ENCODE measurements at regions not wholly inside any gene's neighbourhood (a gene's known extent, or its start where the extent isn't known, plus 50 kb on each side); places are given as distances from the start of the nearest gene placed in this dataset.

DNA sequence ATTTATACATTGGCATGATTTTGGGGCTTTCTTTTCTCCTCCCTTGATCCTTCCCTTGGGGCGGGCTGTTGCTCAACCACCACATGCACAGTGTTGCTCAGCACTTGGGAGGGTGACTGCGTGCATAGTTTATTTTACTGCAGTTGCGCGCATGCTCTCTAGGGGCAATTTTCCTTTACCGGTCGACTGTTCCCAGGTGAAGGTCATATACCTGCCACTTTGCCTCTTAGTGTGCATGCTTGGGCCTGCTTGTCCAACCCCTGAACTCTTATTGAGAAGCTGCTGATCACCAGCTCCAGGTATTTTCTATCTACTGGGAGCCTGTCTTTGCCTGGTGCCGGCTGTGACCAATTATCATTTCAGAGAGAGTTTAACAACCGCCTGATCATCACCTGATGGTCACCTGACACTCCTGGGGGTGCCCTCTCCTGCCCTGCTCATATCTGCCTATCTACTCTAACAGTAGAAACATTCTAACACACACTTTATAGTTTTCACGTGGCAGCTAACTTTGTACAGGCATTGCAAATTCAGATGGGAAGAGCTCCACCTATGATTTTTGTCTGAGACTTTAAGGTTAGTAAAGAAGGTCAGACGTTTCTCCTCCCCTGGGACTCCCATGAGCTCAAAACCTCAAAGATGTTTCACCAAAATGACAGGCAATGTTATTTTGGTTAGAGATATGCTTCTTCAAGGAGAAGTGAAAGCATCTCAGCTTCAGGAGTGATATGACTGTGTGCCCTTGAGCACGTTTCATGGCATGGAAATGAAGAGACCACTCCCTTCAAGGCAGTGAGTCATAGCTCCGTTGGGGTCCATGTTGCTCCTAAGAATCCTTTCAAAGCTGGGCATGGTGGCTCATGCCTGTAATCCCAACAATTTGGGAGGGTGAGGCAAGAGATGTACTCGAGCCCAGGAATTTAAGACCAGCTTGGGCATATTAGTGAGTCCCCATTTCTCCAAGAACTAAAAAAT, 227.5 kb upstream of the MYLIP start:
- Histone ChIP-seq H3K4me1 (ENCODE audit: low read length) (peaks cover 74% of the 10 kb centered on the region), H4K20me1 (ENCODE audit: insufficient read depth, low read length) (no peaks in the 10 kb centered on the region), H3K4me3 (ENCODE audit: low read length) (peak overlapping the region; percentile 59), H2AFZ (ENCODE audit: low read depth, low read length) (peak overlapping the region; percentile 6; the same call in 1 of the 2 replicates), H3K36me3 (replicated peaks; ENCODE audit: low read depth, low read length) (peaks cover 3% of the 10 kb centered on the region), H3K4me2 (ENCODE audit: low read length) (peak overlapping the region; percentile 97), H3K27ac (ENCODE audit: low read length) (peak overlapping the region; percentile 99), H3K9ac (ENCODE audit: low read length) (peak overlapping the region; percentile 68), H3K79me2 (ENCODE audit: low read length) (no peaks in the 10 kb centered on the region), H3K27me3 (ENCODE audit: low read depth, low read length) (no peaks in the 10 kb centered on the region), H3K9me3 (ENCODE audit: insufficient read depth, low read length) (no peaks in the 10 kb centered on the region)
- no peak for TF ChIP-seq EZH2phosphoT487 (IDR thresholded peaks at IDR 0.05; ENCODE audit: low read depth)
- TF ChIP-seq CTCF (IDR thresholded peaks at IDR 0.05; ENCODE audit: low read depth, low read length): peak; percentile 22

- Histone ChIP-seq H3K9ac (ENCODE audit: low read length) (no peak overlapping the region), H3K36me3 (replicated peaks; ENCODE audit: low read depth, low read length) (peaks cover 3% of the 10 kb centered on the region), H3K9me3 (ENCODE audit: insufficient read depth, low read length) (no peaks in the 10 kb centered on the region), H3K4me1 (ENCODE audit: low read length) (peaks cover 50% of the 10 kb centered on the region), H2AFZ (ENCODE audit: low read depth, low read length) (no peak overlapping the region), H4K20me1 (ENCODE audit: insufficient read depth, low read length) (no peaks in the 10 kb centered on the region), H3K4me2 (ENCODE audit: low read length) (no peak overlapping the region), H3K79me2 (ENCODE audit: low read length) (no peaks in the 10 kb centered on the region), H3K27ac (ENCODE audit: low read length) (no peak overlapping the region), H3K27me3 (ENCODE audit: low read depth, low read length) (no peaks in the 10 kb centered on the region), H3K4me3 (ENCODE audit: low read length) (no peak overlapping the region)
- TF ChIP-seq EZH2phosphoT487 (IDR thresholded peaks at IDR 0.05; ENCODE audit: low read depth): no peak
- no peak for TF ChIP-seq CTCF (IDR thresholded peaks at IDR 0.05; ENCODE audit: low read depth, low read length)
Measured at GRCh38 chr6:15898693-15899092, 230.2 kb upstream of the MYLIP start.

DNA sequence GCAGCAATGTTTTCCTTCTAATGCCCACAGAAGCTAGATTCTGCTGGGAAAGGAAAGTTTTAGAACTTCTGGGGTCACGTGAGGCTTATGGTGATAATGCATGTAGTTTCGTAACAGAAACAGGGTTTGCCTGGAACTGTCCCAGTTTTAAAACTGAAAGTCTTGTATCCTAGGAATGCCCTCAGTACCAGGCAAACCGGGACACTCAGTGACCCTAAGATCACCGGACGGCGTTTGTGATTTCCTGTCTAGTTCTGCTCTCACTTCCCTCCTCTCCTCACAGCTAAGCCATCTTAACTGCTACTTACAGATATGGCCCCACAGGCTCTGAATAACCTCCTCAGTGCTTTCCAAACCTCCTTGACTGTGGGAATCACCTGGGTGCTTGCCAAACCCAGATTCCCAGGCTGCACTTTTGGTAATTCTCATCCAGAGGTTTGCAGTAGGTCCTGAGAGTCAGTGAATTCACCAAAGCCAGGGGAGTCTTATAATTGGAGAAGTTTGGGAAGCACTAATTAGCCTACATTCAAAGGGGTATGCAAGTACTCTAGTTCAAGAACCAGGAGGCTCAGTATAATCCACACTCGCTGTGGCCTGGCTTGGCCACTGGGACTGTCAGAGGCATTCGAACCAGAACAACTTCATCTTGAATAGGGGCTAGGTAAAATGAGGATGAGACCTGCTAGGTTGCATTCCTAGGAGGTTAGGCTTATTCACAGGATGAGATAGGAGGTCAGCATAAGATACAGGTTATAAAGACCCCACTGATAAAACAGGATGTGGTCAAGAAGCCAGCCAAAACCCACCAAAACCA, 231.6 kb upstream of the MYLIP start:
- Histone ChIP-seq H3K4me1 (ENCODE audit: low read length) (peaks cover 39% of the 10 kb centered on the region), H3K4me3 (ENCODE audit: low read length) (peak overlapping the region; percentile 46), H3K9ac (ENCODE audit: low read length) (peak overlapping the region; percentile 41; the same call in 1 of the 2 replicates), H3K27me3 (ENCODE audit: low read depth, low read length) (no peaks in the 10 kb centered on the region), H3K79me2 (ENCODE audit: low read length) (no peaks in the 10 kb centered on the region), H3K4me2 (ENCODE audit: low read length) (peak overlapping the region; percentile 70), H3K9me3 (ENCODE audit: insufficient read depth, low read length) (no peaks in the 10 kb centered on the region), H3K27ac (ENCODE audit: low read length) (no peak overlapping the region), H4K20me1 (ENCODE audit: insufficient read depth, low read length) (no peaks in the 10 kb centered on the region), H3K36me3 (replicated peaks; ENCODE audit: low read depth, low read length) (no peaks in the 10 kb centered on the region), H2AFZ (ENCODE audit: low read depth, low read length) (peak overlapping the region; percentile 91)
- TF ChIP-seq EZH2phosphoT487 (IDR thresholded peaks at IDR 0.05; ENCODE audit: low read depth) (no peak), CTCF (IDR thresholded peaks at IDR 0.05; ENCODE audit: low read depth, low read length) (no peak)
